ENCODE measurements at regions not wholly inside any gene's neighbourhood (a gene's known extent, or its start where the extent isn't known, plus 50 kb on each side); places are given as distances from the start of the nearest gene placed in this dataset.
A peak's percentile ranks its signal among the peaks of the same experiment; 100 is the strongest.

GRCh38 chr3:181134873-181135272 lies 145.3 kb upstream of the DNAJC19 start:
- Histone ChIP-seq H3K4me3 (no peak overlapping the region), H3K27ac (no peak overlapping the region), H3K9me3 (no peaks in the 10 kb centered on the region), H3K4me1 (no peaks in the 10 kb centered on the region), H3K27me3 (no peaks in the 10 kb centered on the region), H3K36me3 (ENCODE audit: low read depth, missing control alignments) (no peaks in the 10 kb centered on the region)
- intact Hi-C loops (cut with DNase I; ENCODE audit: low total_unique reads) = no loop called here
- DNase-seq = no peak
- TF ChIP-seq, protein P1, sequence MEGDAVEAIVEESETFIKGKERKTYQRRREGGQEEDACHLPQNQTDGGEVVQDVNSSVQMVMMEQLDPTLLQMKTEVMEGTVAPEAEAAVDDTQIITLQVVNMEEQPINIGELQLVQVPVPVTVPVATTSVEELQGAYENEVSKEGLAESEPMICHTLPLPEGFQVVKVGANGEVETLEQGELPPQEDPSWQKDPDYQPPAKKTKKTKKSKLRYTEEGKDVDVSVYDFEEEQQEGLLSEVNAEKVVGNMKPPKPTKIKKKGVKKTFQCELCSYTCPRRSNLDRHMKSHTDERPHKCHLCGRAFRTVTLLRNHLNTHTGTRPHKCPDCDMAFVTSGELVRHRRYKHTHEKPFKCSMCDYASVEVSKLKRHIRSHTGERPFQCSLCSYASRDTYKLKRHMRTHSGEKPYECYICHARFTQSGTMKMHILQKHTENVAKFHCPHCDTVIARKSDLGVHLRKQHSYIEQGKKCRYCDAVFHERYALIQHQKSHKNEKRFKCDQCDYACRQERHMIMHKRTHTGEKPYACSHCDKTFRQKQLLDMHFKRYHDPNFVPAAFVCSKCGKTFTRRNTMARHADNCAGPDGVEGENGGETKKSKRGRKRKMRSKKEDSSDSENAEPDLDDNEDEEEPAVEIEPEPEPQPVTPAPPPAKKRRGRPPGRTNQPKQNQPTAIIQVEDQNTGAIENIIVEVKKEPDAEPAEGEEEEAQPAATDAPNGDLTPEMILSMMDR (IDR thresholded peaks at IDR 0.05) = no peak
- TF ChIP-seq POLR2A (IDR thresholded peaks at IDR 0.05) = no peak

- DNase-seq = no peak
- no peaks in the 10 kb centered on the region for H3K27me3 ChIP-seq
- intact Hi-C loops (cut with DNase I; ENCODE audit: low total_unique reads) = no loop called here
- no peak overlapping the region for H3K4me3 ChIP-seq
- H3K27ac ChIP-seq = no peak overlapping the region
- TF ChIP-seq, protein P1 (IDR thresholded peaks at IDR 0.05) = no peak
- no peak for TF ChIP-seq POLR2A (IDR thresholded peaks at IDR 0.05)
- no peaks in the 10 kb centered on the region for H3K4me1 ChIP-seq
- no peaks in the 10 kb centered on the region for H3K36me3 ChIP-seq (ENCODE audit: low read depth, missing control alignments)
- no peaks in the 10 kb centered on the region for H3K9me3 ChIP-seq
These were observed 144.3 kb upstream of the DNAJC19 start for GRCh38 chr3:181133832-181134231.

DNA sequence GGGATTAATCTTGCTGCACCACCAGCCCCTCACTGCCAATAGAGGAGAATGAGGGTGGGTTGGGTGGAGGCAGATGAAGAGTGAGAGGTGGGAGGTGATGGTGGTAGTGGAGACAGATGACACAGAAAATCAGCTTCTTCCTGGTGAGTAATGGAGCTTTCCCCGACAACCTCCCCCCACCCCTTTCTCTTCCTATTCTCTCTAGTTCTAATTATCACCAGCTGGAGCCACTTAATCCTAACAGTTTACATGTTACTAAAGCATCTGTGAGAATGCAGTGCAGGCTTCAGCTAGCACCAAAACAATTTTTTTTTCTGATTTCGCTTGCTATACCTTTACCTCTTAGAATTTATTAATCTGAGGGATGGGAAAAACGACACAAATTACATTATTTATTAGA lies 116.1 kb upstream of the DNAJC19 start:
- Histone ChIP-seq H3K4me1 (no peaks in the 10 kb centered on the region), H3K27ac (no peak overlapping the region), H3K27me3 (no peaks in the 10 kb centered on the region), H3K4me3 (no peak overlapping the region), H3K36me3 (ENCODE audit: low read depth, missing control alignments) (no peaks in the 10 kb centered on the region), H3K9me3 (no peaks in the 10 kb centered on the region)
- TF ChIP-seq, protein P1 (IDR thresholded peaks at IDR 0.05) = no peak
- no peak for TF ChIP-seq POLR2A (IDR thresholded peaks at IDR 0.05)
- no peak for DNase-seq
- 59 to 63% methylated on average over 3 of the region's 3 CpGs for WGBS, 2 donors
- intact Hi-C loops (cut with DNase I; ENCODE audit: low total_unique reads) = no loop called here

DNA sequence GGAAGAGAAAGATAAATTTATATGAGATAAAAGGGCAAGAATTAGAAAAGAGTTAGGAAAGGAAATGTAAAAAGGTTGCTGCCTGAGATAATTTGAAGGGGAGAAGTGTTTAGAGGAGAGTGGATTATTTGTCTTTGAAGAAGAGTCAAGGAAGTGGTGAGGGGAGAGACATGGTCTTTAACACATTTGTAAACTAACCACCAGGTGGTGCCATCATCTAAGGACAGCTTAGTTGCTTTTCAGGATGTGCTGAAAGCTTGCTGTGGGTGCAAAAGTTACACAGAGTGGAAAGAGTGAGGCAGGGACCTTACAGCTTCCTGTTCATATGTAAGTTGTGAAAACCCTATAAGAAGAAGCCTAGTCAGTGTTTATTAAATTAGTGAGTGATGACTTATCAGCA lies 114.1 kb upstream of the DNAJC19 start:
- Histone ChIP-seq H3K4me3 (no peak overlapping the region), H3K27ac (no peak overlapping the region), H3K27me3 (no peaks in the 10 kb centered on the region), H3K9me3 (no peaks in the 10 kb centered on the region), H3K36me3 (ENCODE audit: low read depth, missing control alignments) (no peaks in the 10 kb centered on the region), H3K4me1 (no peaks in the 10 kb centered on the region)
- TF ChIP-seq POLR2A (IDR thresholded peaks at IDR 0.05) = no peak
- TF ChIP-seq, protein P1 (IDR thresholded peaks at IDR 0.05) = no peak
- DNase-seq = peak; percentile 16
- intact Hi-C loops (cut with DNase I; ENCODE audit: low total_unique reads) = no loop called here

DNA sequence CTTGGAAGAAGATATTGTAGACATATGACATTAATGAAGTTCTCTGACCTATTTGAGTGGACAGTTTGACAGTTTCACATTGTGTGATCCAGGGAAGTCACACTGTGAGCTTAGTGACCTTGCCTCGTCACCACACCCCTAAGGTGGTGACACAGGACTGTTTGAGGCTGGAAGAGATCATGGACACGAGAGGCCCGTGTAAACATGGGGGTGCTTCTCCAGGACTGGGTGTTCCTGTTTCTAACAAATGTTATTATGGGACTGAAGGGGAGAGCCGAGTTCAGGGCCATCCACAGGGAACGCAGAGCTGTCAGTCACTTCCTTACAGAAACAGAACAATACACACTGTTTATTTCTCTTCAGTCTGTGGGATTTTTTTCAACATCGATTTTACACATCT lies 96.5 kb upstream of the DNAJC19 start:
- intact Hi-C loops (cut with DNase I; ENCODE audit: low total_unique reads) = no loop called here
- H3K27ac ChIP-seq = no peak overlapping the region
- H3K9me3 ChIP-seq = no peaks in the 10 kb centered on the region
- 61 to 83% methylated on average over 6 of the region's 6 CpGs for WGBS, 2 donors
- no peaks in the 10 kb centered on the region for H3K36me3 ChIP-seq (ENCODE audit: low read depth, missing control alignments)
- H3K4me3 ChIP-seq = no peak overlapping the region
- DNase-seq = no peak
- H3K4me1 ChIP-seq = no peaks in the 10 kb centered on the region
- TF ChIP-seq POLR2A (IDR thresholded peaks at IDR 0.05) = no peak
- TF ChIP-seq, protein P1 (IDR thresholded peaks at IDR 0.05) = no peak
- no peaks in the 10 kb centered on the region for H3K27me3 ChIP-seq

Data from testis (tissue), 2 donors.